C4-2B (cell line): ENCODE measurements at regions not wholly inside any gene's neighbourhood (a gene's known extent, or its start where the extent isn't known, plus 50 kb on each side); places are given as distances from the start of the nearest gene placed in this dataset.

Source experiments
- H3K27ac ChIP-seq: fragments of 450-650 bp; 2 replicates; pipeline ENCODE4 v1.5.1; 2017
- ZFX ChIP-seq: fragments of 450-650 bp; IDR thresholded peaks from 2 replicates; pipeline ENCODE4 v1.6.1; 2017
- TF ChIP-seq, protein P1 (sequence below): fragments of 450-650 bp; conservative IDR thresholded peaks from 2 replicates; pipeline ENCODE4 v1.5.1; 2017; ENCODE audit warnings: mild to moderate bottlenecking

DNA sequence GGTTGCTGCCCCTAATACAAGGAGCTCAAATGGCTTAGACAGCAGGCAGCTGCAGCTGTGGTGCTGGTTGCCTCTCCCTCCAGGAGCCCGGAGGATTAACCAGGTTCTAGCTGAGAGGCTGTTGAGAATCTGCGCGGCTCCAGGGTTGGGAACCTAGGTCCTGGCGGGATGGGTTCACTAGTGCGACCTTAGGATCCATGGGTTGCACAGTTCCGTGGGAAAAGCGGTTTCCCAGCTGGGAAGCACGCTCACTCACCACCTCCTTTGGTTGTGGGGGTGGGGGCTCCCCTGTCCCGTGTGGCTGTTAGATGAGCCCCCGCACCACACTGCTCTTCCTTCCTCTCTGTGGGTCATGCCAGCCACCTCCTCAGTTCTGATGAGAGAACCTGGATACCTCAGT is 375.1 kb upstream of the ARRDC4 start:
- no peak overlapping the region for H3K27ac ChIP-seq
- TF ChIP-seq, protein P1, sequence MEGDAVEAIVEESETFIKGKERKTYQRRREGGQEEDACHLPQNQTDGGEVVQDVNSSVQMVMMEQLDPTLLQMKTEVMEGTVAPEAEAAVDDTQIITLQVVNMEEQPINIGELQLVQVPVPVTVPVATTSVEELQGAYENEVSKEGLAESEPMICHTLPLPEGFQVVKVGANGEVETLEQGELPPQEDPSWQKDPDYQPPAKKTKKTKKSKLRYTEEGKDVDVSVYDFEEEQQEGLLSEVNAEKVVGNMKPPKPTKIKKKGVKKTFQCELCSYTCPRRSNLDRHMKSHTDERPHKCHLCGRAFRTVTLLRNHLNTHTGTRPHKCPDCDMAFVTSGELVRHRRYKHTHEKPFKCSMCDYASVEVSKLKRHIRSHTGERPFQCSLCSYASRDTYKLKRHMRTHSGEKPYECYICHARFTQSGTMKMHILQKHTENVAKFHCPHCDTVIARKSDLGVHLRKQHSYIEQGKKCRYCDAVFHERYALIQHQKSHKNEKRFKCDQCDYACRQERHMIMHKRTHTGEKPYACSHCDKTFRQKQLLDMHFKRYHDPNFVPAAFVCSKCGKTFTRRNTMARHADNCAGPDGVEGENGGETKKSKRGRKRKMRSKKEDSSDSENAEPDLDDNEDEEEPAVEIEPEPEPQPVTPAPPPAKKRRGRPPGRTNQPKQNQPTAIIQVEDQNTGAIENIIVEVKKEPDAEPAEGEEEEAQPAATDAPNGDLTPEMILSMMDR = no peak
- TF ChIP-seq ZFX = no peak

DNA sequence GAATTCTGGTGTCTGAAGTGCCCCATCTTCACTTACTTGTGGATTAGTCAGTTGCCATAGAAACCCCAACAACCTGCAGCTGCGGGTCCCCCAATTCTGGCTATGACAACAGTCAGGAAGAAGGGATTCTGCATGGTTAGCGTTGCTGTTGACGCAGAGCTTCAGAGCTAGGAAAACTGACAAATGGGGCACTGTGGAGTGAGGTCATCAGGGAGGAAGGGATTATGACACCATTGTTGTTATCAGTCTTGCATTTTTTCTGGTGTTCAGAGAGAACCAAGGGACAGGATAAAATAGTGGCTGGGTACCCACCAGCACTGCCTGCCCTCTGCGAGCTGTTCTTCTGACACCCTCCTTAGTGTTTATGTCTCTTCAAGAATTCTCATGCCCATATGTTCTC is 367.7 kb upstream of the ARRDC4 start:
- TF ChIP-seq, protein P1 = no peak
- TF ChIP-seq ZFX = no peak
- no peak overlapping the region for H3K27ac ChIP-seq

DNA sequence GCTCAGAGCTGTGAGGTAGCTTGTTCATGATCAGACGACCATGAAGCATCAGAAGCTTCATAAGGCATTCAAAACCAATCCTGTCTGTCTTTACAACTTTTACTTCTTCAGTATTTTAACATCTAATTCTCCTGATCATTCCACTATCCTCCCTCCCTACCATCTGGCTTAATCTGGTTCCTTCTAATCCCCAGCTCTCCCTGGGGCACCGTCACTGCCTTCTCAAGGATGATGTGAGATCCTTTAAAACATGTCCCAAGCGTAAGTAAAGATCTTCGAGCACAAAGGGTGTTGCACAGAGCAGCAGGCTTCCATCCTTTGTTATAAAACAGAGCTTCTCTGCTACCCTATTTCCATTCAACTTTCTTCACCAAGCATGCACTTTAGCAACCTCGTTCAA is 362.7 kb upstream of the ARRDC4 start:
- no peak overlapping the region for H3K27ac ChIP-seq
- TF ChIP-seq ZFX = no peak
- TF ChIP-seq, protein P1 = no peak

DNA sequence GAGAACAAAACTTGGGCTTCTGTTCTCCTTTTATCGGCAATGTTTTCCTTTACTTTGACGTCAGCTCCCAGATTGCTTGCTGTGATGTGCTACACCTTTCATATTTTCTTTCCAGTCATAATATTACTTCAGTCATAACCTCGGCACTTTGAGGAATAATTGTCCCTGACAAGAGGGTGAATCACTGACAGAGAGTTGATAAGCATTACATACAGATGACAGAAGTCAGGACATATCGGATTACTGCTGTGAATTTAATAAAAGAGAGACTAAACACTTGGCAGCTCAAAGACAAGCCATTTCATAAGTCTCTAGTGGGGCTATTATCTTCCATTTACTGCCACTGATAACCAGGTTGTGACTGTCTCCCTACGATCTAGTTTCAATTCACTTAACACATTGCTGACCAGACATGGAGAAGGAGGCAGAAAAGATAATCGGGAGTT is 362.1 kb upstream of the ARRDC4 start:
- TF ChIP-seq ZFX = no peak
- TF ChIP-seq, protein P1 = no peak
- no peak overlapping the region for H3K27ac ChIP-seq

DNA sequence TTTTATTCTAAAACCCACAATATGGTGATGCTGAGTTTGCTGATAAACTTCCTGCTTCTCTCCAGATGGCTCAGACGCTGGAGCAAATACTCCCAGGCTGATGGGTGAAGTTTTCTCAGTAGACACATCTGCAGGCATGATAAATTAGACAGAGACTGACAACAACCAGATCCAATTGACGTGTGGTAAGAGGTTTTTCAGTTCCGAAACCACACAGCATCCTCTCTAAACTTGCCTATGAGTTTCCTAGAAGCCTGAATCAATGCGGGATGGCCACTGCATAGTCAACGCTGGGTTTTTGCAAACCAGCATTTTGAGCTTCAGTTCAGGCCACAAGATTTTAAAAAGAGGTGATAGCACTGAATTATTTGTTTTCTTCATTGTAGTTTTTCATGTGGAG is 360.3 kb upstream of the ARRDC4 start:
- H3K27ac ChIP-seq = no peak overlapping the region
- TF ChIP-seq, protein P1 = no peak
- no peak for TF ChIP-seq ZFX

DNA sequence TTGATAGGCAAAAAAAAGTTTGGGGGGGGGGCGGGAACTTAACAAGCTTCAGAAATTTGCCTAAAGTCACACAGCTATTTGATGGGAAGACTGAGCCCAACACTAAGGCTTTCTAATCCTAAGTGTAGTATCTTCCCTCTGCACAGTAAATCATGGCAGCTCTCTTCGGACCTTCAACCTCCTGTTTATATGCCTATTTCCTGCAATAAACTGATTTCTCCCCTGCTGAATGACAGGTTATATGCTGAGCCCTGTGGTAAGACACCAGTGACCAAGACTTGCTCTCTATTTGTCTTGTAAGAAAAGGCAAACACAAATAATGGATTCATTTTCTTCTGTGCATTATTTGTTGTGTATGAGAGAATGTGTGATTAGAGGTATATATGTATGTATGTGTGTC is 355.8 kb upstream of the ARRDC4 start:
- TF ChIP-seq ZFX = no peak
- TF ChIP-seq, protein P1 = no peak
- no peak overlapping the region for H3K27ac ChIP-seq

DNA sequence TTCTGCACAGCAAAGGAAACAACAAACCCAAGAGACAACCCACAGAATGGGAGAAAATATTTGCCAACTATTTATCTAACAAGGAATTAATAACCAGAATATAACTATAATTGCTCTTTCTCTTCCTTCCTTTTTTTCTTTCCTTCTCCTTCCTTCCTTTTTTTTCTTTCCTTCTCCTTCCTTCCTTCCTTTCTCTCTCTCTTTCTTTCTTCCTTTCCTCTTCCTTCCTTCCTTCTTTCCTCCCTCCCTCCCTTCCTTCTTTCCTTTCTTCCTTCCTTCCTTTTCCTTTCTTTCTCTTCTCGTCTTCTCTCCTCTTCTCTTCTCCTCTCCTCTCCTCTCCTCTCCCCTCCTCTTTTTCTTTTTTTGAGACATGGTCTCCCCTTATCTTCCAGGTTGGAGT is 345.4 kb upstream of the ARRDC4 start:
- no peak overlapping the region for H3K27ac ChIP-seq
- TF ChIP-seq ZFX = no peak
- TF ChIP-seq, protein P1 = no peak
